HG03521 (cell line): ENCODE measurements at regions not wholly inside any gene's neighbourhood (a gene's known extent, or its start where the extent isn't known, plus 50 kb on each side); places are given as distances from the start of the nearest gene placed in this dataset.
"Not testable (repeated sequence)": the region's sequence is repeated elsewhere in the genome, so short reads cannot be mapped to it uniquely, and the experiment has no call there.

ENCODE experiments used
- ATAC-seq: cut with Tn5 transposase; IDR thresholded peaks from one replicate; pipeline ENCODE4 v1.9.1; 2021; ENCODE audit warnings: mild to moderate bottlenecking, moderate library complexity; ENCODE audit not compliant: unreplicated experiment

DNA sequence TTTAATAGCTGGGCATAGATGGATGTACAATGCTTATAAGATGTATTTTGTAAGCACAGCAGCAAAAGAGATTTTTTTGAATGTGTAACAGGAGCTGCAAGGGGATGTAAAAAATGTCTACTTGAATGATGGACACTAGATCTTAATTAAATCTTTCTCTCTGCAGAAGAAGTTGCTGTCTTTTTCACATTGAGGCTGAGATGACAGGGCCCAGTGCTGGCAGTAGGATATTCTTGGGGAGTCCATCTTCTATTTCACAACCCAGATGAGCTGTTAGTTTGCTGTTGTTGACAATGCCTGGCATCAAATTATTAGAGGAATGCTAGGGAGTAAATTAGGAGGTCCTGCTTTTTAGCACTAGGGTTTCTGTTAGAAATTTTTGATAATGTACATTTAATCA is 698.7 kb downstream of the SLITRK5 start:
- no peak for ATAC-seq

DNA sequence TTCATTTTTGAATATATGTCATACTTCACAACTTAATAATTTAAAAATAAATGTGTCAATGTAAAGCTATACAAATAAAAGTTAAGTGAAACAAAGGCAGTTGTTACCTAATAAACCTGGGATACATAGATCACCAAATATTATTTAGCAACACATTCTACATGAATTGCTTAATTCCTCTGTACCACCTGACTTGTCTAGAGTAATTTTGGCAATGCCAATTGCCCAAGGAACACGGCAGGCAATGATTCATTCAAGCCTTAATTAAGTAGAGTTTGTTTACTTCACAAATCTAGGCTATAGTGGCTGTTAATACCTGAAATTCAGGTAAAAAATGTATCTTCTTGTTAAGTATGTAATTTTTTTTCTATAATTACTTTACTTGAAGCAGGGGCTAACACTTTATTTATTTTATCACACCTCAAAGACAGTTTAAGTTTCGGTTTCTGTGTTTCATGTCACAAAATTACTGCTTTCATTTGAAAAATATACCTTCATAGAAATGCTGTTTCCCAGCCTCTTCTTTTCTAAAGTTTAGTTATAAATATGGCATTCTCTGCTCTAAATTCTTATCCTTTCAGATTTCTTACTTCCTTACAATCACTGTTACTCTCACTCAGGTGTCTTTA is 705.7 kb downstream of the SLITRK5 start:
- no peak for ATAC-seq

DNA sequence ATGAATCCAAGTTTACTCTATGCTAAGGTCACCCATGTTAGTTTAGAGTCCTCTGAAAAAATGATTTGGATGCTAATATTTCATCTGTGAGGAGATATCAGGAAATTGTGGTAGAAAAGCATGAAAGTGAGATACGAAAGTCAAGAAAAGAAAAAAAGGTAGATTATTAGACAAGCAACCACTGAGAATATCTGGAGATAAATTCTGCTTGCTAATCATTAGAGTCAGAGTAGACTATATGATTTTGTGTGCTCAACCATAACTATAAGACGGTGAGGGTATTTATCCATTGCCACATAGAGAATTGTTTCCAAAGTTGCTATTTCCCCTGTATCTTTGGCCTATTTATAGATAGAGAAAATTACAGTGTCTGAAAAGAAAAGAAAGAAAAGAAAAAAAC is 706.7 kb downstream of the SLITRK5 start:
- ATAC-seq: no peak

DNA sequence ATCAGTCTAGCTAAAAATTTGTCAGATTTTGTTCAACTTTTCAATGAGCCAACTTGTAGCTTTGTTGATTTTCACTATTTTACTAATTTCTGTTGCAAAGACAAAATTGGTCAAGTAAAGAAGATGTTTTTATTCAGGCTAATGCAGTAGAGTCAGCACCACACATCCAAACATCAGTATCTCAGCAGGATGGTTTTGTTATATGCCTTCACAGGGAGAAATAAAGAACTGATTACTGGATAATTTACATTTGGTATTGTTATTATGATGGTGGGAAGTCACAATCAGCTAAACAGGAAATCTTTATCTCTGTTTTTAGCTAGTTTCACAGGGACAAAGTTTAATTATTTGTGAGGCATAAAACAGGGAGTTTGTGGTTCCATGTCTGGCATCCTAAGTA is 713.4 kb downstream of the SLITRK5 start:
- ATAC-seq: no peak

DNA sequence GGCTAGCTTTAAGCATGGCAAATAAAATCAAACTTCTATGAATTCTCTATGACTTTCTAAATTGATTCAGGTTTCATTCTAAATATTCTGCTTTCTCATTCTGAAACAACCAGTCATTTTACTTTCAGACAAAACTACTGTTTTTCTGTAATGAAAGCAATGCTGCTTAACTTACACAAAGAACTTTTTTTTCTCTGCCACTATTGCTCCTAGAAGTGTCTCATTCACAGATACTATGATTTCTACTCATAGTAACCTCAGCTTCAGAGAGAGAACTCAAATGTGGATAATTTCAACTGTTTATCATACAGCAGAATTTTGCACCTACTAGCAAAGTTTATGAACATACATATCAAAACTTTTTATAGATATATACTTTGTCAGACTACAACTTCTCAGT is 724.6 kb downstream of the SLITRK5 start:
- ATAC-seq: no peak

DNA sequence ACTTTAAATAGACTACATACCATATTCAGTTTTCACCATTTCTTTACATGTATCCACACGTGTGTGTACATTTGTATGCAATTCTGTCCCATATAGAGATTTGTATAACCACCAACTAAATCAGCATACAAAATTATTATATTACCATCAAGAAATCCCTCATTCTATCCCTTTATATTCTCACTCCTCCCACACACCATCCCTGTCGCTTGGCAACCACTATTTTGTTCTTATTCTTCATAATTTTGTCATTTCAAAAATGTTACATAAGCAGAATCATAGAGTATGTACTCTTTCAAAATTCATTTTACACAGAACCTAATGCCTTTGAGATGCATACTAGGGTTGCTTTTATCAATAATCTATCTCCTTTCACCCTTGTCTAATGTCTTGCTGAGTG is 740.5 kb downstream of the SLITRK5 start:
- no peak for ATAC-seq

DNA sequence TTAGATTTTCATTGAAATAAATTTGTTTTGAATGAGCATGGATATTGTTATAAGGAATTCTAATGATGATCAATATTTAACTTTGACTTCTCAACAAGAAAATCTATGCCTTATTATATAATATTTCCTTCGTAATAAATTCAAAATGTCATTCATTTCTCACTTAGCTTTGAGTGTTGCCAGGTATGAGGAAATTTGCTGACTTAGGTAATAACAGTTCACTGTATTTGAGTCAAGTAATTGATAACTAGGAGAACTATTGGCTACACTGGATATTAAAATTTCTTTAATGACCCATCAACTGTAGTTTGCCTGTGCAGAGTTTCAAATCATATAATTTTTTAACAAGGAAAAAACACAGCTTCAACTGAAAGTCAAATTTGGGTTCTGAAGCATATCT is 746.6 kb downstream of the SLITRK5 start:
- no peak for ATAC-seq

DNA sequence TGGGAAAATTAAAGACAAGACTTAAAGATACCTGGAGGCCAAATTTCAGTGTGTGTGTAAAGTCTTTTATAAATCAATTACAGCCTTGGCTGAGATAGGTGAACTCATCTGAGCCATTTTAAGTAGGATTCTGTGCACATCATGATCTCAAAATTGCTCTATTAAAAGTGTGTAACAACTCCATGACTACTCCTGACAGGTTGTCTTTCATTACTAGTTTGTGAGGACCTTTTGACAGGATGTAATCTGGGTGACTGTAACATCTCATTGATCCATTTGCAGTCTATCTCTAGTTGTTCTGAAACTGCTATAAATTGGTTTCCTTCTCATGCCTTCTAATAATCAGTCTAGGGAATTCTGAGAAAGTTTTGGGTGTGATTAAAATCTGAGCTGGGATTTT is 753.3 kb downstream of the SLITRK5 start:
- no peak for ATAC-seq

DNA sequence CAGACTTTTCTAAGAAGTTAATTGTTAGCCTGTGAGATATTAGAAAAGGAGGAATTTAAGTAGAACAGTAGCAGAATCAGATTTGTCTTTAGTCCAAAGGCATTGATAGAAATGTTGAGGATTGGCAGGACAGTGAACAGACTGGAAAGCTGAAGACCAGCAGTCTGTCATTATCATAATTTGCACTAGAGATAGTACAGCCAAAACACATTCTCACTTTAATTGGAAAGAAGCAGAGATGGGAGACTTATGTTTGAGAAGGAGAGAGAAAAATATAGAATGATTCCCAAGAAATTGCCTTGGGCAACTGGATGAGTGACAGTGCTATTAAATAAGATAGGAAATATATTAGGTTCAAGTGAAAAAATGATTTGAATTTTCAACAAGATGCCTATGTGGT is 755.5 kb downstream of the SLITRK5 start:
- no peak for ATAC-seq

DNA sequence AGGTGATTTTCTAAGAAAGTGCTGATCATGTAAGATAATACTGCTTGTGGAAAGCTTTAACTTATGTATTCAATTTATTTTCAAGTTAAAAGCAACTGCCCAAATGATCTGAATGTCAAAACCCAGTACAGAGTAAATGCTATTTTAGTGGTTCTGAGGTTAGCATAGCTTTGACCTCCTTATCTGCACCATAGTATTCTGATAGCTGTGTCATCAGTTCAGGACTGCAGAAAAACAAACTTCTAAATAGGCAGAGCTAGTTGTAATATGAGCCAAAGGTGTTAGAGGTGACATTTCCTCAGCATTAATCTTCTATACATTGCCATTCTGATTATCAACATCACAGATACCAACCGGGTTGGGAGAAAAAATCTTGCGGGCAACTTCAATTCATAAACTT is 758.7 kb downstream of the SLITRK5 start:
- no peak for ATAC-seq

DNA sequence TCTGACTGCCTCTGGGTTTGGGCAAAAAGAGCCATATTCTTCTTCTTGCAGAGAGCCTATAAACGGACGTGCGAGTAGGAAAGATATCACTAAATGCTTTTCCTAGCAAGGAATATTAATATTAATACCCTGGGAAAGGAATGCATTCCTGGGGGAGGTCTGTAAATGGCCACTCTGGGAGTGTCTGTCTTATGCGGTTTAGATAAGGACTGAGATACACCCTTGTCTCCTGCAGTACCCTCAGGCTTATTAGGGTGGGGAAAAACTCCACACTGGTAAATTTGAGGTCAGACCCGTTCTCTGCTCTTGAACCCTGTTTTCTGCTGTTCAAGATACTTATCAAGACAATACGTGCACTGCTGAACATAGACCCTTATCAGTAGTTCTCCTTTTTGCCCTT is 763.8 kb downstream of the SLITRK5 start:
- no peak for ATAC-seq

DNA sequence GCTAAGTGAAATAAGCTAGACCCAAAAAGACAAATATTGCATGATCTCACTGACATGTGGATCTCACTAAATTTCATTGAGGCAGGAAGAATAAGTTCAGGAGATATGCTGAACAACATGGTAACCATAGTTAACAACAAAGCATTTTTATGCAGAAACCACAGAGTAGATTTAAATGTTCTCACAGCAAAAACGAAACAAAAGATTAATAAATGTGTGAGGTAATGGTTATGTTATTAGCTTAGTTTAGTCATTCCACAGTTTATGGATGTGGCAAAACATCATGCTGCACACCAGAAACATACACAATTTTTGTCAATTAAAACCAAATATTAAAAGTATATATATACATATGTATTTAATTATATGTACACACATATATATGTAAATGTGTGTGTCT is 765.8 kb downstream of the SLITRK5 start:
- ATAC-seq: no peak

DNA sequence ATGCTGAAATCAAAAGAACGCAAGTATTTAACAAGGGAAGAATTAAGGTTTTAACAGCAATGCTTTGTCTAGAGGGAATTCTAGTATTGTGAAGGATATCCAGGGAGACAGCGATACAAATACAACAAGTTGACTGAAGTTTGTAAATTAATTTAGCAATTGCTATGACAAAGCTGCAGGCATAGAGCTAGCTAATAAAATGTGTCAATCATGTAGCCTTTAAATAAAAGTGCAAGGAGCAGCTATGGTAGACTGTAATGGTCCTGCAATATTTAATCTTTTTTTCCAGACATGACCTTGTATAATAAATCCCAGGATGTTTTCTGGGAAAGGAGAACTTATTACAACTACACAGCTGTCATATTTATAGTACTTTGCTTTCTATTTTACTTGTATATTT is 779.3 kb downstream of the SLITRK5 start:
- no peak for ATAC-seq

DNA sequence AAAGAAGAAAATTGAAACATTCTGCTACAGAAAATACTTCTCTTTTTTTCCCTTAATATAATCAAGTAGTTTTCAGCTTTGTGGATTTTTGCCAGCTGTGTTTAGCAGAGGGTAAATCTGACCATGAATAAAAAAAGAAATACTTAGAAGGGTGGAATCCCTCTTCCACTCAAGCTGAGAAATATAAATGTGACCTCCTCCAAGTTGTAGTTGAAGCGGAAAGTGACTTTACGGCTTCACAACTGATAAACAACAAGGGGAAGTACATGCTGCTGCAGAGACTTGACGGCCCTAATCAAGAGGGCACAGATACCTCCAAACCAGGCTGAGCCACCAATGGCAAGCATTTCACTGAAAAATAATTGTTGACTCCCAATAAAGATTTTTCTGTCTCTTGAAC is 785.0 kb downstream of the SLITRK5 start:
- no peak for ATAC-seq

DNA sequence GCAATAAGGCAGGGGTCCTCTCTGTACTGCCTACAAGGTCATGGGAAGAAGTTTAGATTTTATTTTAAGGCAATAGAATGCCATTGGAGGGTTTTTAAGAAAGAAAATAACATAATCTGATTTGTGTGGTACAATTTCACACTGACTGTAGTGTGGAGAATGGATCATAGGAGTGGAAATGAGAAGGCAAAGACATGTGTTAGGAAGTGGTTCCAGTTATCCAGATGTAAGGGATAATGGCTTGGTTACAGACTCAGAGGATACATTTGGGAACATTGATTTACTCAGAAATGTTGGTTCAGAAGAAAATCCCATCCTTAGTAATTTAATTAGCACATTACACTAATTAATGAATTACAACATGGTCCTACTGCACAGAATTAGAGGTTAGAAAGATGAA is 788.2 kb downstream of the SLITRK5 start:
- no peak for ATAC-seq

DNA sequence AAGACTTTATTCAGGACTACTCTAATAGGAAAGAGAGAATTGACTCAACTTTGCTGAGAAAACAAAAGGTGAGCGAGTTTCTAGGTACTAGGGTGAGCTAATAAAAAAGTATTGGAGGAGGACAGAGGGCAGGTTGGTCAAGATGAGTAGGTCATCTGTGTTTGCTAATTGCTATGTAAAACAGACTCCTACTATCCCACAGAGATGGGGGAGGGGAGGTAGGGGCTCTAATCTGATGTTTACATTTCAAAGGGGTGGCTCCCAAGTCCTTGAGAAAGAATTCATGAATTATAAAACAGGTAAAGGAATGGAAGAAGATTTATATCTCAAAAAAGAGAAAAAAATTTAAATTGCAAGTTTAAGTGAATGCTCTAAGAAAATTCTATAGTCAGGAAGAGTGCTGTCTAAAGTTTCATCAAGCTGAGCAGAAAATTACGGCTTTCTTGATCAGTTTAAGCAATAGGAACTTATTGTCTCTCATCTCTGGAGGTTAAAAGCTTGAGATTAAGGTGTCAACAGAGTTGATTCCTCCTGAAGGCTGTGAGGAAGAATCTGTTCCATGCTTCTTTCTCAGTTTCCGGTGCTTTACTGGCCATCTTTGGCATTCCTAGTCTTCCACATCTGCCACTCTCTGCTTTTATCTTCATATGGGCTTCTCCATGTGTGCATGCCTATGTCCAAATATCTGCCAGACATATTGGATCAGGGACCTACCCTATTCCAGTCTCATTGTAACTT is 790.3 kb downstream of the SLITRK5 start:
- no peak for ATAC-seq

DNA sequence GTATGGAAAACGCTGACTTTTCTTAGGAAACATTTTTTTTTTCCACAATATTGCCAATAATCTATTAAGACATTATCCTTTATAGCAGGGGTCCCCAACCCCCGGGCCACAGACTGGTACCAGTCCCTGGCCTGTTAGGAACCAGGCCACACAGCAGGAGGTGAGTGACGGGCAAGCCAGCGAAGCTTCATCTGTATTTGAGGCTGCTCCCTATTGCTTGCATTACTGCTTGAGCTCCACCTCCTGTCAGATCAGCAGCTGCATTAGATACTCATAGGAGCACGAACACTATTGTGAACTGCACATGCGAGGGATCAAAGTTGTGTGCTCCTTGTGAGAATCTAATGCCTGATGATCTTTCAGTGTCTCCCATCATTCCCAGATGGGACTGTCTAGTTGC is 793.7 kb downstream of the SLITRK5 start:
- ATAC-seq: no peak

DNA sequence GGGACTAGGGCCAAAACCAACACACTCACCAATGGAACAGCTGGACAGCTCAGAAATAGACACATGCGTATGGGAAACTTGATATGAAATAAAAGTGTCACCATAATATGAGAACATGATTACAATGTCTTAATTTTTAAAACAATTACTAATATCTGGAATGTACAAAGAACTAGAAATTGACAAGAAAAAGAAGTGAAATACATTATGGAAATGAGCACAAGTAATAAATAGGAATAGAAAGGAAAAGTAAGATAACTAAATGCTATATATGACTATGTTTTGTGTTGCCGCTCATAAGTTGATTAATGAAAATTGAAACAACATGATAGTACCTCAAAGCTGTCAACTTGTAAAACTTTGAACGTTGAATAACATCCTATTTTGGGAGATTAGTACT is 801.1 kb downstream of the SLITRK5 start:
- ATAC-seq: no peak

DNA sequence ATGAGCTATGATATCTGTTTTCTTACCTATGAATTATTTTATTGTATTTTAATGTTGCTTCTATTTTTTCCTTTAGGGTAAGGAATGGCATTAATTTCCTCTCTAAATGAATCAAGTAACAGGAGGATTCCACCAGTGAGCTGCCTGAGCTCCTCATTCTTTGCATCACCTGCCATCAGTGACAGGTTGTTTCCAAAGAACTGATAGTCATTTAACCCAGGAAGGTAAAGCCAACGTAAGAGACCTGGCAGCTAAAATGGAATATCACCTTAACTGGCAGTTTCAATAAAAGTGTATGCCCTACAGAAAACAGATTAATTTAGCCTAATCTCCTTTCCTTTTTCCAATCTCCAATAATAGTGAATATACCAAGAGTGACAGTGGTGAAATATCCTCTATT is 812.0 kb downstream of the SLITRK5 start:
- ATAC-seq: no peak

DNA sequence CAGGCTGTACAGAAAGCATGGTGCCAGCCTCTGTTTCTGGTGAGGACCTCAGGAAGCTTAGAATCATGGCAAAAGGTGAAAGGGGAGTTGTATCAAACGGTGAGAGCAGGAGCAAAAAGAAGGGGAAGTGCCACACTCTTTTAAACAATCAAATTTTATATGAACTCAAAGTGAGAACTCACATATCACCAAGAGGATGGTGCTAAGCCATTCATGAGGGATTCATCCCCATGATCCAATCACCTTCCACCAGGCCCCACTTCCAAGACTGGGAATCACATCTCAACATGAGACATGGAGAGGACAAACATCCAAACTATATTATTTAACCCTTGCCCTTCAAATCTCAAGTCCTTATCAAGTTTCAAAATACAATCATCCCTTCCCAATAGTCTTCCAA is 836.7 kb downstream of the SLITRK5 start:
- no peak for ATAC-seq

DNA sequence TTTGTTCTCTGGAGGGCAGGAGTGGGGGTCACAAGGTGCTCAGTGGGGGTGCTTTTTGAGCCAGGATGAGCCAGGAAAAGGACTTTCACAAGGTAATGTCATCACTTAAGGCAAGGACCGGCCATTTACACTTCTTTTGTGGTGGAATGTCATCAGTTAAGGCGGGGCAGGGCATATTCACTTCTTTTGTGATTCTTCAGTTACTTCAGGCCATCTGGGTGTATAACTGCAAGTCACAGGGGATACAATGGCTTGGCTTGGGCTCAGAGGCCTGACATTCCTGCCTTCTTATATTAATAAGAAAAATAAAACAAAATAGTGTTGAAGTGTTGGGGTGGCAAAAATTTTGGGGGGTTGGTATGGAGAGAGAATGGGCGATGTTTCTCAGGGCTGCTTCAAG is 841.8 kb downstream of the SLITRK5 start:
- ATAC-seq: not testable (repeated sequence)

DNA sequence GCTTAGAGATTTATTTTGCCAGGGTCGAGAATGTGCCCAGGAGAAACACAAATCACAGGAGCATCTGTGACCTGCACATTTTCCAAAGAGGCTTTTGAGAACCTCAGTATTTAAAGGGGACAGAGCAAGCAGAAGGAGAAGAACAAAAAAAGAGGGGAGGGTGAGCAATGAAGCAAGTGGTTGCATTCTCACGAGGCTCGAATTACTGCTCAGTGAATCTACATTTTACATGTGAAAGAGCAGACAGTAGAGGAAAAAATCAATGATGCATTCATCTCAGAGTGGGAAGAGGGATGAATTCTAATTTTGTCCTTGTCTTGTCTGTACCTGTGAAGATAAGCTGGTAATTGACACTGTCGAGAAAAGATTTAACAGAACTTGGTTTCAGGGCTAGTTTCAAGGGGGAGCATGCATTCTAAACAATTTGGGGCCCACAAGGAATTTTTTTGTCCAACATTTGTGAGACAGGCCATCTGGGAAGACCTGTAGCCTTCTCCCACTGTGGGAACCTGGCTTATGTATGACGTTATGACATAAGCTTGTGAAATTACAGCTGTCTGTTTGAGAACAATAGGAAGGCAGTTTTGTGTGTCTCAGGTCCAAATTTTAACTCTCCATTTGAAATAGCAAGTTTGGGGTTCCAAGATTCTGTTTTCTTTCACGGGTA is 855.1 kb downstream of the SLITRK5 start:
- ATAC-seq: no peak
